OCI-LY1 (cell line): ENCODE measurements at regions not wholly inside any gene's neighbourhood (a gene's known extent, or its start where the extent isn't known, plus 50 kb on each side); places are given as distances from the start of the nearest gene placed in this dataset.

Source experiments
- H2AFZ ChIP-seq: fragments of 200-600 bp; sonication (generic), shearing (Covaris generic); 2 replicates; pipeline ENCODE4 v1.6.0; 2014; ENCODE audit warnings: antibody characterized with exemption, mild to moderate bottlenecking, low read length
- H3F3A ChIP-seq: fragments of 200-600 bp; sonication (generic), shearing (Covaris generic); 2 replicates; pipeline ENCODE4 v1.6.0; 2014; ENCODE audit warnings: mild to moderate bottlenecking, antibody characterized with exemption, low read length, moderate library complexity; ENCODE audit not compliant: insufficient read depth
- H3K27ac ChIP-seq: fragments of 200-600 bp; sonication (generic); 2 replicates; pipeline ENCODE4 v1.5.1; 2014; ENCODE audit warnings: low read length, mixed run types, mild to moderate bottlenecking, low read depth; ENCODE audit not compliant: poor library complexity, severe bottlenecking
- H3K27me3 ChIP-seq: fragments of 200-600 bp; sonication (generic); 2 replicates; pipeline ENCODE4 v1.6.0; 2014; ENCODE audit warnings: antibody characterized with exemption, mild to moderate bottlenecking, low read length, moderate library complexity; ENCODE audit not compliant: insufficient read depth
- H3K36me3 ChIP-seq: fragments of 200-600 bp; sonication (generic); 2 replicates; pipeline ENCODE4 v1.6.1; 2014; ENCODE audit warnings: mild to moderate bottlenecking, antibody characterized with exemption, low read length, moderate library complexity, mixed read lengths; ENCODE audit not compliant: insufficient read depth
- H3K4me1 ChIP-seq: fragments of 200-600 bp; sonication (generic); 2 replicates; pipeline ENCODE4 v1.5.1; 2014; ENCODE audit warnings: mild to moderate bottlenecking, low read length, moderate library complexity; ENCODE audit not compliant: insufficient read depth, severe bottlenecking
- H3K4me2 ChIP-seq: fragments of 200-600 bp; sonication (generic), shearing (Covaris generic); 2 replicates; pipeline ENCODE4 v1.6.1; 2014; ENCODE audit warnings: low read length
- H3K4me3 ChIP-seq: fragments of 200-600 bp; sonication (generic); 2 replicates; pipeline ENCODE4 v1.5.1; 2014; ENCODE audit warnings: low read length, low read depth, mild to moderate bottlenecking, mixed read lengths; ENCODE audit not compliant: poor library complexity, severe bottlenecking
- H3K79me2 ChIP-seq: fragments of 200-600 bp; shearing (Covaris generic); 2 replicates; pipeline ENCODE4 v1.6.1; 2016; ENCODE audit warnings: mixed run types, low read length, mixed read lengths; ENCODE audit not compliant: insufficient read depth
- H3K9ac ChIP-seq: fragments of 200-600 bp; sonication (generic), shearing (Covaris generic); 2 replicates; pipeline ENCODE4 v1.6.1; 2014; ENCODE audit warnings: mild to moderate bottlenecking, low read length, mixed read lengths
- H3K9me2 ChIP-seq: fragments of 200-600 bp; sonication (generic), shearing (Covaris generic); 2 replicates; pipeline ENCODE4 v1.6.1; 2014; ENCODE audit warnings: low read depth, mild to moderate bottlenecking, low read length, mixed read lengths
- H3K9me3 ChIP-seq: fragments of 200-600 bp; shearing (Covaris generic); 2 replicates; pipeline ENCODE4 v1.6.1; 2014; ENCODE audit warnings: low read length, mixed read lengths
- H4K20me1 ChIP-seq: fragments of 200-600 bp; sonication (generic), shearing (Covaris generic); 2 replicates; pipeline ENCODE4 v1.6.0; 2016; ENCODE audit warnings: mild to moderate bottlenecking, low read length; ENCODE audit not compliant: insufficient read depth
- EZH2 ChIP-seq: fragments of 200-600 bp; sonication (generic), shearing (Covaris generic); IDR thresholded peaks from 2 replicates; pipeline ENCODE4 v1.8.0; 2017; ENCODE audit warnings: borderline replicate concordance, mixed run types, mild to moderate bottlenecking, antibody characterized with exemption, low read length, moderate library complexity, mixed read lengths
- TF ChIP-seq, protein P1 (sequence below): fragments of 200-600 bp; sonication (generic), shearing (Covaris generic); IDR thresholded peaks from 2 replicates; pipeline ENCODE4 v1.5.1; 2017; ENCODE audit warnings: mild to moderate bottlenecking, antibody characterized with exemption, low read length, moderate library complexity, mixed read lengths

- no peaks in the 10 kb centered on the region for H3K4me1 ChIP-seq
- no peak overlapping the region for H3K27ac ChIP-seq
- no peaks in the 10 kb centered on the region for H4K20me1 ChIP-seq
- no peak overlapping the region for H2AFZ ChIP-seq
- no peaks in the 10 kb centered on the region for H3K27me3 ChIP-seq
- H3K9ac ChIP-seq: no peak overlapping the region
- no peaks in the 10 kb centered on the region for H3K9me2 ChIP-seq
- H3K4me2 ChIP-seq: no peak overlapping the region
- no peaks in the 10 kb centered on the region for H3K79me2 ChIP-seq
- H3F3A ChIP-seq: no peaks in the 10 kb centered on the region
- H3K9me3 ChIP-seq: no peaks in the 10 kb centered on the region
- no peak overlapping the region for H3K4me3 ChIP-seq
- TF ChIP-seq, protein P1, sequence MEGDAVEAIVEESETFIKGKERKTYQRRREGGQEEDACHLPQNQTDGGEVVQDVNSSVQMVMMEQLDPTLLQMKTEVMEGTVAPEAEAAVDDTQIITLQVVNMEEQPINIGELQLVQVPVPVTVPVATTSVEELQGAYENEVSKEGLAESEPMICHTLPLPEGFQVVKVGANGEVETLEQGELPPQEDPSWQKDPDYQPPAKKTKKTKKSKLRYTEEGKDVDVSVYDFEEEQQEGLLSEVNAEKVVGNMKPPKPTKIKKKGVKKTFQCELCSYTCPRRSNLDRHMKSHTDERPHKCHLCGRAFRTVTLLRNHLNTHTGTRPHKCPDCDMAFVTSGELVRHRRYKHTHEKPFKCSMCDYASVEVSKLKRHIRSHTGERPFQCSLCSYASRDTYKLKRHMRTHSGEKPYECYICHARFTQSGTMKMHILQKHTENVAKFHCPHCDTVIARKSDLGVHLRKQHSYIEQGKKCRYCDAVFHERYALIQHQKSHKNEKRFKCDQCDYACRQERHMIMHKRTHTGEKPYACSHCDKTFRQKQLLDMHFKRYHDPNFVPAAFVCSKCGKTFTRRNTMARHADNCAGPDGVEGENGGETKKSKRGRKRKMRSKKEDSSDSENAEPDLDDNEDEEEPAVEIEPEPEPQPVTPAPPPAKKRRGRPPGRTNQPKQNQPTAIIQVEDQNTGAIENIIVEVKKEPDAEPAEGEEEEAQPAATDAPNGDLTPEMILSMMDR: no peak
- TF ChIP-seq EZH2: no peak
- H3K36me3 ChIP-seq: no peaks in the 10 kb centered on the region
Measured at GRCh38 chr2:10989151-10989550, 77.4 kb downstream of the KCNF1 start.

DNA sequence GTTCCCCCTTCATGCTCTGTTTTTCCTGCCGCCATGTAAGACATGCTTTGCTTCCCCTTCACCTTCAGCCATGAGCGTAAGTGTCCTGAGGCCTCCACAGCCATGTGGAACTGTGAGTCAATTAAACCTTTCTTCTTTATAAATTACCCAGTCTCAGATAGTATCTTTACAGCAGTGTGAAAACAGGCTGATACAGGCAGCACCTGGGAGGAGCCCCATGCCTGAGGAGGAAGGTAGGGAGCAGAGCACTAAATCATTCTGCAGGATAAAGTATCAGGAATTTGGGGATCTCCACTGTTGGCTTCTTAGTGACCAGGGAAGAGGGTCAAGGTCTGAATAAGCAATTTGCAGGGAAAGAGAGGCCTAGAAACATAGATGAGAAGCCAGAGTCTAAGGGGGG, 78.0 kb downstream of the KCNF1 start:
- H3K36me3 ChIP-seq: no peaks in the 10 kb centered on the region
- no peak overlapping the region for H3K9ac ChIP-seq
- H4K20me1 ChIP-seq: no peaks in the 10 kb centered on the region
- no peak overlapping the region for H3K4me2 ChIP-seq
- H3K9me2 ChIP-seq: no peaks in the 10 kb centered on the region
- no peak overlapping the region for H3K4me3 ChIP-seq
- no peaks in the 10 kb centered on the region for H3K9me3 ChIP-seq
- no peaks in the 10 kb centered on the region for H3K27me3 ChIP-seq
- H3F3A ChIP-seq: no peaks in the 10 kb centered on the region
- no peaks in the 10 kb centered on the region for H3K79me2 ChIP-seq
- H2AFZ ChIP-seq: no peak overlapping the region
- TF ChIP-seq EZH2: no peak
- TF ChIP-seq, protein P1: no peak
- no peaks in the 10 kb centered on the region for H3K4me1 ChIP-seq
- no peak overlapping the region for H3K27ac ChIP-seq

DNA sequence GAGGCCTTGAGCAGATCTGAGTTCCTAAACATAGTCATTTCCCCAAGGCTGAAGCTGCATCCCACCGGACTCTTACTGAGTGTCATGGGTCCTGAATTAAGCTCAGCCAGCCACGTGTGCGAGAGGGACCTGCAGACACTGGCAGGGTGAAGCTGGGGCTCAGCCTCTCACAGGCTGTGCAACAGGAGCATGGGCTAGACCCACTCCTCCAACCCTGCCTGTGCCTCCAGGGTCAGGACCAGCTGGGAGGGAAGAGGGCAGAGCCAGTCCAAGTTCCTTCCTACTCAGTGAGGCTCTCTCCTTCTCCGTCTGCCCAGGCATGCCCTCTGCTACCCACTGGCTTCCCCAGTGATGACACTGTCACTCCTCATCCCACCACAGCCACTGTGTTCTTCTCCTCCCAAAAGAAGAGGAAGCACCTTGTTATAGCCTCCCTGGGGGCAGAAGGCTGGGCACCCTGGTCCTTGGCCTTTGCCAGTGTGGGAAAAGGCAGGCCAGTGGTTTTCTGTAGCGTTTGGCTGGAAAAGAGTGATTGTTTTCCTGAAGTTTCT, 78.9 kb downstream of the KCNF1 start:
- H2AFZ ChIP-seq: no peak overlapping the region
- H3K27ac ChIP-seq: no peak overlapping the region

More for the DNA sequence above, 78.9 kb downstream of the KCNF1 start:
- no peaks in the 10 kb centered on the region for H3F3A ChIP-seq
- H3K9me3 ChIP-seq: no peaks in the 10 kb centered on the region
- no peaks in the 10 kb centered on the region for H4K20me1 ChIP-seq
- no peaks in the 10 kb centered on the region for H3K79me2 ChIP-seq
- TF ChIP-seq, protein P1: no peak
- no peak for TF ChIP-seq EZH2
- no peak overlapping the region for H3K4me3 ChIP-seq
- no peak overlapping the region for H3K9ac ChIP-seq
- no peaks in the 10 kb centered on the region for H3K9me2 ChIP-seq
- H3K4me2 ChIP-seq: no peak overlapping the region
- H3K4me1 ChIP-seq: no peaks in the 10 kb centered on the region
- no peaks in the 10 kb centered on the region for H3K27me3 ChIP-seq
- no peaks in the 10 kb centered on the region for H3K36me3 ChIP-seq
